HEK293 (cell line): ENCODE measurements at regions not wholly inside any gene's neighbourhood (a gene's known extent, or its start where the extent isn't known, plus 50 kb on each side); places are given as distances from the start of the nearest gene placed in this dataset.

Experiments
- BCL6B ChIP-seq: fragments of 450-650 bp; formaldehyde crosslinking; IDR thresholded peaks from 2 replicates; pipeline ENCODE4 v1.5.1; 2017; ENCODE audit warnings: missing biosample characterization, missing genetic modification characterization
- FEZF1 ChIP-seq: fragments of 450-650 bp; formaldehyde crosslinking; IDR thresholded peaks from 2 replicates; pipeline ENCODE4 v1.5.1; 2016; ENCODE audit warnings: missing biosample characterization, missing genetic modification characterization
- HIC1 ChIP-seq: fragments of 450-650 bp; formaldehyde crosslinking; IDR thresholded peaks from 2 replicates; pipeline ENCODE4 v1.5.1; 2016; ENCODE audit warnings: missing biosample characterization, missing genetic modification characterization
- HOXA7 ChIP-seq: sonication (generic); formaldehyde crosslinking; IDR thresholded peaks from 2 replicates; pipeline ENCODE4 v1.8.1; 2022; ENCODE audit warnings: missing genetic modification reagents, borderline replicate concordance
- KLF10 ChIP-seq: fragments of 450-650 bp; IDR thresholded peaks from 2 replicates; pipeline ENCODE4 v1.5.1; 2018; ENCODE audit warnings: missing biosample characterization, mild to moderate bottlenecking, missing genetic modification characterization
- KLF16 ChIP-seq: fragments of 450-650 bp; formaldehyde crosslinking; IDR thresholded peaks from 2 replicates; pipeline ENCODE4 v1.5.1; 2017; ENCODE audit warnings: missing biosample characterization, missing genetic modification characterization
- OSR2 ChIP-seq: fragments of 450-650 bp; formaldehyde crosslinking; IDR thresholded peaks from 2 replicates; pipeline ENCODE4 v1.5.1; 2016; ENCODE audit warnings: missing biosample characterization, missing genetic modification characterization
- OVOL3 ChIP-seq: fragments of 450-650 bp; formaldehyde crosslinking; IDR thresholded peaks from 2 replicates; pipeline ENCODE4 v1.5.1; 2016; ENCODE audit warnings: missing biosample characterization, missing genetic modification characterization
- SP7 ChIP-seq: fragments of 450-650 bp; formaldehyde crosslinking; IDR thresholded peaks from 2 replicates; pipeline ENCODE4 v1.5.1; 2016; ENCODE audit warnings: missing biosample characterization, missing genetic modification characterization
- TSHZ1 ChIP-seq: fragments of 450-650 bp; formaldehyde crosslinking; IDR thresholded peaks from 2 replicates; pipeline ENCODE4 v1.5.1; 2016; ENCODE audit warnings: missing biosample characterization, missing genetic modification characterization, borderline replicate concordance
- ZBTB17 ChIP-seq: fragments of 450-650 bp; formaldehyde crosslinking; IDR thresholded peaks from 2 replicates; pipeline ENCODE4 v1.5.1; 2016; ENCODE audit warnings: missing biosample characterization, missing genetic modification characterization
- ZFP37 ChIP-seq: fragments of 450-650 bp; formaldehyde crosslinking; IDR thresholded peaks from 2 replicates; pipeline ENCODE4 v1.5.1; 2016; ENCODE audit warnings: missing biosample characterization, missing genetic modification characterization
- ZNF169 ChIP-seq: fragments of 450-650 bp; formaldehyde crosslinking; IDR thresholded peaks from 2 replicates; pipeline ENCODE4 v1.5.1; 2016; ENCODE audit warnings: missing biosample characterization, missing genetic modification characterization
- ZNF18 ChIP-seq: fragments of 450-650 bp; formaldehyde crosslinking; IDR thresholded peaks from 2 replicates; pipeline ENCODE4 v1.5.1; 2016; ENCODE audit warnings: missing biosample characterization, missing genetic modification characterization
- ZNF2 ChIP-seq: fragments of 450-650 bp; formaldehyde crosslinking; IDR thresholded peaks from 2 replicates; pipeline ENCODE4 v1.5.1; 2016; ENCODE audit warnings: missing biosample characterization, missing genetic modification characterization
- ZNF239 ChIP-seq: fragments of 450-650 bp; formaldehyde crosslinking; IDR thresholded peaks from 2 replicates; pipeline ENCODE4 v1.5.1; 2016; ENCODE audit warnings: missing biosample characterization, missing genetic modification characterization
- ZNF292 ChIP-seq: fragments of 450-650 bp; formaldehyde crosslinking; IDR thresholded peaks from 2 replicates; pipeline ENCODE4 v1.5.1; 2016; ENCODE audit warnings: low read depth, missing biosample characterization, missing genetic modification characterization, borderline replicate concordance
- ZNF449 ChIP-seq: fragments of 450-650 bp; formaldehyde crosslinking; IDR thresholded peaks from 2 replicates; pipeline ENCODE4 v1.5.1; 2017; ENCODE audit warnings: missing biosample characterization, mild to moderate bottlenecking, missing genetic modification characterization, moderate library complexity
- ZNF521 ChIP-seq: fragments of 450-650 bp; formaldehyde crosslinking; IDR thresholded peaks from 2 replicates; pipeline ENCODE4 v1.5.1; 2017; ENCODE audit warnings: missing biosample characterization, mild to moderate bottlenecking, missing genetic modification characterization
- ZNF580 ChIP-seq: fragments of 450-650 bp; formaldehyde crosslinking; IDR thresholded peaks from 2 replicates; pipeline ENCODE4 v1.5.1; 2016; ENCODE audit warnings: missing biosample characterization, missing genetic modification characterization
- ZNF596 ChIP-seq: fragments of 450-650 bp; IDR thresholded peaks from 2 replicates; pipeline ENCODE4 v1.5.0; 2018; ENCODE audit warnings: missing biosample characterization, mild to moderate bottlenecking, missing genetic modification characterization, moderate library complexity
- ZNF701 ChIP-seq: fragments of 450-650 bp; formaldehyde crosslinking; IDR thresholded peaks from 2 replicates; pipeline ENCODE4 v1.5.1; 2016; ENCODE audit warnings: missing biosample characterization, missing genetic modification characterization
- ZNF768 ChIP-seq: fragments of 450-650 bp; formaldehyde crosslinking; IDR thresholded peaks from 2 replicates; pipeline ENCODE4 v1.5.1; 2018; ENCODE audit warnings: missing biosample characterization, mild to moderate bottlenecking, missing genetic modification characterization
- ZSCAN23 ChIP-seq: fragments of 450-650 bp; formaldehyde crosslinking; IDR thresholded peaks from 2 replicates; pipeline ENCODE4 v1.5.1; 2016; ENCODE audit warnings: missing biosample characterization, missing genetic modification characterization
- TF ChIP-seq, protein P1 (sequence below): fragments of 450-650 bp; IDR thresholded peaks from 2 replicates; pipeline ENCODE4 v1.5.1; 2018; ENCODE audit warnings: missing biosample characterization, mild to moderate bottlenecking, missing genetic modification characterization

GRCh38 chr6:90895299-90896074 lies 308.6 kb upstream of the MAP3K7 start (continued):
- TF ChIP-seq ZNF18 (tag by site-specific recombination), result peak; percentile 51; the same call in 1 of the 2 replicates
- TF ChIP-seq SP7 (tag by site-specific recombination), result peak; percentile 90
- peak; percentile 98 for TF ChIP-seq FEZF1 (tag by site-specific recombination)
- TF ChIP-seq HOXA7 (CRISPR knock-in tag), result no peak
- no peak for TF ChIP-seq ZFP37
- TF ChIP-seq OVOL3, result peak; percentile 77
- TF ChIP-seq ZSCAN23 (tag by site-specific recombination), result no peak
- peak; percentile 68; the same call in 1 of the 2 replicates for TF ChIP-seq ZBTB17 (tag by site-specific recombination)
- 0 out of 2 replicates have a peak, but pooled peaks have one; percentile 5 for TF ChIP-seq ZNF596 (tag by site-specific recombination)
- TF ChIP-seq OSR2 (tag by site-specific recombination), result peak; percentile 94
- TF ChIP-seq ZNF521, result no peak
- TF ChIP-seq ZNF701 (tag by site-specific recombination), result no peak
- no peak for TF ChIP-seq BCL6B (tag by site-specific recombination)
- TF ChIP-seq ZNF768 (tag by site-specific recombination), result no peak
- no peak for TF ChIP-seq ZNF169 (tag by site-specific recombination)
- TF ChIP-seq ZNF292 (tag by site-specific recombination), result no peak
- no peak for TF ChIP-seq ZNF239 (tag by site-specific recombination)
- TF ChIP-seq ZNF2 (tag by site-specific recombination), result peak; percentile 49; the same call in 1 of the 2 replicates
- peak; percentile 43; the same call in 1 of the 2 replicates for TF ChIP-seq KLF16
- TF ChIP-seq, protein P1, sequence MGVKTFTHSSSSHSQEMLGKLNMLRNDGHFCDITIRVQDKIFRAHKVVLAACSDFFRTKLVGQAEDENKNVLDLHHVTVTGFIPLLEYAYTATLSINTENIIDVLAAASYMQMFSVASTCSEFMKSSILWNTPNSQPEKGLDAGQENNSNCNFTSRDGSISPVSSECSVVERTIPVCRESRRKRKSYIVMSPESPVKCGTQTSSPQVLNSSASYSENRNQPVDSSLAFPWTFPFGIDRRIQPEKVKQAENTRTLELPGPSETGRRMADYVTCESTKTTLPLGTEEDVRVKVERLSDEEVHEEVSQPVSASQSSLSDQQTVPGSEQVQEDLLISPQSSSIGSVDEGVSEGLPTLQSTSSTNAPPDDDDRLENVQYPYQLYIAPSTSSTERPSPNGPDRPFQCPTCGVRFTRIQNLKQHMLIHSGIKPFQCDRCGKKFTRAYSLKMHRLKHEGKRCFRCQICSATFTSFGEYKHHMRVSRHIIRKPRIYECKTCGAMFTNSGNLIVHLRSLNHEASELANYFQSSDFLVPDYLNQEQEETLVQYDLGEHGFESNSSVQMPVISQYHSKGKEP (tag by site-specific recombination), result peak; percentile 75
- peak; percentile 15; the same call in 1 of the 2 replicates for TF ChIP-seq ZNF449
- TF ChIP-seq TSHZ1 (tag by site-specific recombination), result peak; percentile 67; the same call in 1 of the 2 replicates
- peak; percentile 79; the same call in 1 of the 2 replicates for TF ChIP-seq KLF10
- peak; percentile 29; the same call in 1 of the 2 replicates for TF ChIP-seq HIC1 (tag by site-specific recombination)
- peak; percentile 67; the same call in 1 of the 2 replicates for TF ChIP-seq ZNF580 (tag by site-specific recombination)
